SK-N-SH (cell line): ENCODE measurements at regions not wholly inside any gene's neighbourhood (a gene's known extent, or its start where the extent isn't known, plus 50 kb on each side); places are given as distances from the start of the nearest gene placed in this dataset.

Experiments used
- CTCF ChIA-PET: fragments of 300-600, 350-600 bp; formaldehyde crosslinking; extraction: SDS; loops from one replicate; lab custom pipeline; 2021; lab: Yijun Ruan, JAX
- POLR2A ChIA-PET: fragments of 350-600 bp; sonication (Branson Sonifier 250); formaldehyde crosslinking; extraction: SDS; loops from one replicate; lab custom pipeline; 2020; ENCODE audit warnings: antibody characterized with exemption, inconsistent platforms; lab: Yijun Ruan, JAX
- DNase-seq: peaks from one replicate; pipeline ENCODE4 v3.0.0; 2012
- H2AFZ ChIP-seq: fragments of 200-600 bp; sonication (generic); 2 replicates; pipeline ENCODE4 v1.8.1; 2016; ENCODE audit warnings: antibody characterized with exemption, mild to moderate bottlenecking, low read depth
- H3F3A ChIP-seq: fragments of 200-600 bp; sonication (generic); replicated peaks from 2 replicates; pipeline ENCODE3; 2016; ENCODE audit warnings: antibody characterized with exemption, mild to moderate bottlenecking; ENCODE audit not compliant: insufficient read depth
- H3K27ac ChIP-seq, 2 experiments: fragments of 200-500 bp in 1 of 2; fragments of 200-600 bp in 1 of 2; sonication (Bioruptor generic) in 1 of 2; sonication (generic), shearing (Covaris generic) in 1 of 2; 2 replicates each; pipeline versions ENCODE4 v1.5.1 to v1.6.1; 2014 to 2016; ENCODE audit warnings: low read depth in 2 of 2, inconsistent platforms in 1 of 2, low read length in 1 of 2, mild to moderate bottlenecking in 1 of 2, mixed read lengths in 1 of 2
- H3K27me3 ChIP-seq: fragments of 200-600 bp; sonication (generic), shearing (Covaris generic); 2 replicates; pipeline ENCODE4 v1.6.1; 2016; ENCODE audit warnings: mixed run types; ENCODE audit not compliant: insufficient read depth
- H3K36me3 ChIP-seq, 2 experiments: fragments of 200-500 bp in 1 of 2; fragments of 200-600 bp in 1 of 2; sonication (Bioruptor generic) in 1 of 2; sonication (generic) in 1 of 2; replicated peaks in 1 of 2; 2 replicates each; pipeline versions ENCODE3 to v1.5.1; 2014 to 2016; ENCODE audit warnings: low read length in 1 of 2, mild to moderate bottlenecking in 1 of 2; ENCODE audit not compliant: insufficient read depth in 2 of 2, control insufficient read depth in 1 of 2
- H3K4me1 ChIP-seq, 2 experiments: fragments of 200-500 bp in 1 of 2; fragments of 200-600 bp in 1 of 2; sonication (Bioruptor generic) in 1 of 2; sonication (generic), shearing (Covaris generic) in 1 of 2; 2 replicates each; pipeline versions ENCODE4 v1.5.1 to v1.6.1; 2014 to 2016; ENCODE audit warnings: low read depth in 1 of 2, low read length in 1 of 2, mixed run types in 1 of 2; ENCODE audit not compliant: insufficient read depth in 2 of 2, control insufficient read depth in 1 of 2
- H3K4me2 ChIP-seq: fragments of 200-600 bp; sonication (generic), shearing (Covaris generic); 2 replicates; pipeline ENCODE4 v1.6.1; 2017; ENCODE audit warnings: mixed run types
- H3K4me3 ChIP-seq, 2 experiments: fragments of 200-500 bp in 1 of 2; fragments of 200-600 bp in 1 of 2; sonication (Bioruptor generic) in 1 of 2; sonication (generic), shearing (Covaris generic) in 1 of 2; 2 replicates each; pipeline versions ENCODE4 v1.5.1 to v1.8.1; 2014 to 2016; ENCODE audit warnings: low read depth in 2 of 2, inconsistent platforms in 1 of 2, low read length in 1 of 2, mild to moderate bottlenecking in 1 of 2, mixed read lengths in 1 of 2, moderate library complexity in 1 of 2
- H3K79me2 ChIP-seq: fragments of 200-600 bp; sonication (generic); 2 replicates; pipeline ENCODE4 v1.8.1; 2017; ENCODE audit warnings: mild to moderate bottlenecking; ENCODE audit not compliant: insufficient read depth
- H3K9ac ChIP-seq: fragments of 200-600 bp; sonication (generic); 2 replicates; pipeline ENCODE4 v1.6.1; 2017; ENCODE audit warnings: mixed run types
- H3K9me2 ChIP-seq: fragments of 200-600 bp; sonication (generic); 2 replicates; pipeline ENCODE4 v1.6.1; 2017; ENCODE audit warnings: mixed run types
- H3K9me3 ChIP-seq: fragments of 200-600 bp; sonication (generic); 2 replicates; pipeline ENCODE4 v1.6.1; 2017; ENCODE audit warnings: mixed run types, mild to moderate bottlenecking, moderate library complexity
- H4K20me1 ChIP-seq: fragments of 200-600 bp; sonication (generic); 2 replicates; pipeline ENCODE4 v1.6.1; 2017; ENCODE audit warnings: mild to moderate bottlenecking, mixed run types; ENCODE audit not compliant: insufficient read depth
- CTCF ChIP-seq: fragments of 200-600 bp; sonication (generic); IDR thresholded peaks from 2 replicates; pipeline ENCODE4 v1.6.1; 2017; ENCODE audit warnings: antibody characterized with exemption, mild to moderate bottlenecking, moderate library complexity
- EP300 ChIP-seq, 2 experiments: IDR thresholded peaks; 2 replicates each; pipeline versions ENCODE4 v1.4.0 to v1.6.1; 2012; ENCODE audit warnings: borderline replicate concordance in 1 of 2, low read depth in 1 of 2, low read length in 1 of 2
- EZH2phosphoT487 ChIP-seq: fragments of 200-600 bp; sonication (generic); IDR thresholded peaks from 2 replicates; pipeline ENCODE4 v1.6.1; 2017; ENCODE audit warnings: low read depth, mixed run types, mild to moderate bottlenecking, antibody characterized with exemption, moderate library complexity, borderline replicate concordance
- NFIC ChIP-seq: IDR thresholded peaks from 2 replicates; pipeline ENCODE4 v1.4.0; 2012; ENCODE audit warnings: borderline replicate concordance
- NRF1 ChIP-seq: IDR thresholded peaks from 2 replicates; pipeline ENCODE4 v1.6.1; 2012; ENCODE audit warnings: low read depth, mild to moderate bottlenecking, low read length
- RAD21 ChIP-seq: IDR thresholded peaks from 2 replicates; pipeline ENCODE4 v1.6.1; 2012; ENCODE audit warnings: mild to moderate bottlenecking, low read length
- RCOR1 ChIP-seq: fragments of 150-350 bp; IDR thresholded peaks from 2 replicates; pipeline ENCODE4 v1.6.1; 2017; ENCODE audit warnings: antibody characterized with exemption, low read length
- REST ChIP-seq: IDR thresholded peaks from 2 replicates; pipeline ENCODE4 v1.6.1; 2012; ENCODE audit warnings: mild to moderate bottlenecking, low read depth, low read length, moderate library complexity
- RXRA ChIP-seq: IDR thresholded peaks from 2 replicates; pipeline ENCODE4 v1.4.0; 2012; ENCODE audit warnings: low read depth, mild to moderate bottlenecking, borderline replicate concordance
- TCF12 ChIP-seq: IDR thresholded peaks from 2 replicates; pipeline ENCODE4 v1.4.0; 2012
- USF1 ChIP-seq: IDR thresholded peaks from 2 replicates; pipeline ENCODE4 v1.4.0; 2012; ENCODE audit warnings: low read depth, borderline replicate concordance
- WGBS: methylation state at CpG from one replicate; pipeline ENCODE4 v1.1.6; 2017; ENCODE audit warnings: low lambda C conversion rate; 5-methylcytosine and 5-hydroxymethylcytosine counted together

- WGBS, result 93% methylated on average over 1 of the region's 1 CpG
- Histone ChIP-seq H3K79me2 (no peaks in the 10 kb centered on the region), H3K9me3 (no peaks in the 10 kb centered on the region)
Measured at GRCh38 chr4:181484396-181484795, 758.8 kb upstream of the TENM3 start.

More at GRCh38 chr4:181484396-181484795, 758.8 kb upstream of the TENM3 start:
- Histone ChIP-seq H3F3A (no peaks in the 10 kb centered on the region), H3K4me3 (no peak overlapping the region), H3K27me3 (no peaks in the 10 kb centered on the region), H3K36me3 (no peaks in the 10 kb centered on the region), H2AFZ (no peak overlapping the region), H3K27ac (no peak overlapping the region), H3K9me2 (no peaks in the 10 kb centered on the region), H3K4me1 (no peaks in the 10 kb centered on the region), H3K9ac (no peak overlapping the region), H4K20me1 (no peaks in the 10 kb centered on the region), H3K4me2 (no peak overlapping the region)
- ChIA-PET CTCF (no interaction called here), POLR2A (no interaction called here)
- TF ChIP-seq EP300 (IDR thresholded peaks at IDR 0.05; ENCODE audit: borderline replicate concordance in 1 of 2, low read depth in 1 of 2, low read length in 1 of 2) (no peak), NFIC (no peak), TCF12 (no peak), EZH2phosphoT487 (no peak), RXRA (no peak), REST (no peak), USF1 (no peak), NRF1 (no peak), CTCF (no peak), RCOR1 (no peak), RAD21 (no peak)
- DNase-seq, result no peak
